ENCODE measurements at regions not wholly inside any gene's neighbourhood (a gene's known extent, or its start where the extent isn't known, plus 50 kb on each side); places are given as distances from the start of the nearest gene placed in this dataset.

GRCh38 chr17:34121311-34121710, 133.8 kb upstream of the CCL2 start:
- no peaks in the 10 kb centered on the region for H3K36me3 ChIP-seq (ENCODE audit: control insufficient read depth, insufficient read depth, low read length)
- no peaks in the 10 kb centered on the region for H3K4me1 ChIP-seq (ENCODE audit: control insufficient read depth, insufficient read depth, low read length)
- DNase-seq (ENCODE audit: low read depth in 4 of 6, low spot score in 6 of 6): no peak
- WGBS (ENCODE audit: insufficient coverage): 93% methylated on average over 4 of the region's 4 CpGs
- H3K9me3 ChIP-seq (ENCODE audit: control insufficient read depth, insufficient read depth, low read length): no peaks in the 10 kb centered on the region
- no peak overlapping the region for H3K4me3 ChIP-seq (ENCODE audit: low read depth, low read length)
- H3K27ac ChIP-seq (ENCODE audit: low read depth, low read length): no peak overlapping the region
- no peaks in the 10 kb centered on the region for H3K27me3 ChIP-seq (ENCODE audit: control insufficient read depth, insufficient read depth, low read length)

GRCh38 chr17:34122515-34122914, 132.6 kb upstream of the CCL2 start:
- 80% methylated on average over 1 of the region's 2 CpGs for WGBS (ENCODE audit: insufficient coverage)
- H3K9me3 ChIP-seq (ENCODE audit: control insufficient read depth, insufficient read depth, low read length): no peaks in the 10 kb centered on the region

GRCh38 chr17:34125010-34125409, 130.1 kb upstream of the CCL2 start:
- no peaks in the 10 kb centered on the region for H3K27me3 ChIP-seq (ENCODE audit: control insufficient read depth, insufficient read depth, low read length)
- DNase-seq (ENCODE audit: low read depth in 4 of 6, low spot score in 6 of 6): no peak
- no peaks in the 10 kb centered on the region for H3K36me3 ChIP-seq (ENCODE audit: control insufficient read depth, insufficient read depth, low read length)
- H3K9me3 ChIP-seq (ENCODE audit: control insufficient read depth, insufficient read depth, low read length): no peaks in the 10 kb centered on the region
- no peaks in the 10 kb centered on the region for H3K4me1 ChIP-seq (ENCODE audit: control insufficient read depth, insufficient read depth, low read length)
- H3K4me3 ChIP-seq (ENCODE audit: low read depth, low read length): no peak overlapping the region
- WGBS (ENCODE audit: insufficient coverage): 80% methylated on average over 2 of the region's 6 CpGs
- H3K27ac ChIP-seq (ENCODE audit: low read depth, low read length): no peak overlapping the region

More at GRCh38 chr17:34122515-34122914, 132.6 kb upstream of the CCL2 start:
- Histone ChIP-seq H3K36me3 (ENCODE audit: control insufficient read depth, insufficient read depth, low read length) (no peaks in the 10 kb centered on the region), H3K4me3 (ENCODE audit: low read depth, low read length) (no peak overlapping the region), H3K4me1 (ENCODE audit: control insufficient read depth, insufficient read depth, low read length) (no peaks in the 10 kb centered on the region), H3K27ac (ENCODE audit: low read depth, low read length) (no peak overlapping the region), H3K27me3 (ENCODE audit: control insufficient read depth, insufficient read depth, low read length) (no peaks in the 10 kb centered on the region)
- DNase-seq (ENCODE audit: low read depth in 4 of 6, low spot score in 6 of 6): no peak

GRCh38 chr17:34125921-34126320, 129.2 kb upstream of the CCL2 start:
- H3K27me3 ChIP-seq (ENCODE audit: control insufficient read depth, insufficient read depth, low read length): no peaks in the 10 kb centered on the region
- no peaks in the 10 kb centered on the region for H3K4me1 ChIP-seq (ENCODE audit: control insufficient read depth, insufficient read depth, low read length)
- no peaks in the 10 kb centered on the region for H3K36me3 ChIP-seq (ENCODE audit: control insufficient read depth, insufficient read depth, low read length)
- H3K27ac ChIP-seq (ENCODE audit: low read depth, low read length): no peak overlapping the region
- DNase-seq (ENCODE audit: low read depth in 4 of 6, low spot score in 6 of 6): no peak
- H3K9me3 ChIP-seq (ENCODE audit: control insufficient read depth, insufficient read depth, low read length): no peaks in the 10 kb centered on the region
- WGBS (ENCODE audit: insufficient coverage): no CpG with 5 or more reads among the region's 3 CpGs
- no peak overlapping the region for H3K4me3 ChIP-seq (ENCODE audit: low read depth, low read length)

- Histone ChIP-seq H3K27me3 (ENCODE audit: control insufficient read depth, insufficient read depth, low read length) (no peaks in the 10 kb centered on the region), H3K9me3 (ENCODE audit: control insufficient read depth, insufficient read depth, low read length) (no peaks in the 10 kb centered on the region), H3K4me1 (ENCODE audit: control insufficient read depth, insufficient read depth, low read length) (no peaks in the 10 kb centered on the region), H3K27ac (ENCODE audit: low read depth, low read length) (no peak overlapping the region), H3K36me3 (ENCODE audit: control insufficient read depth, insufficient read depth, low read length) (no peaks in the 10 kb centered on the region), H3K4me3 (ENCODE audit: low read depth, low read length) (no peak overlapping the region)
- 88% methylated on average over 7 of the region's 7 CpGs for WGBS (ENCODE audit: insufficient coverage)
- DNase-seq (ENCODE audit: low read depth in 4 of 6, low spot score in 6 of 6): no peak
These were observed 128.6 kb upstream of the CCL2 start for GRCh38 chr17:34126496-34126895.

GRCh38 chr17:34126965-34127364, 128.1 kb upstream of the CCL2 start:
- Histone ChIP-seq H3K27ac (ENCODE audit: low read depth, low read length) (no peak overlapping the region), H3K27me3 (ENCODE audit: control insufficient read depth, insufficient read depth, low read length) (no peaks in the 10 kb centered on the region), H3K36me3 (ENCODE audit: control insufficient read depth, insufficient read depth, low read length) (no peaks in the 10 kb centered on the region), H3K9me3 (ENCODE audit: control insufficient read depth, insufficient read depth, low read length) (no peaks in the 10 kb centered on the region), H3K4me3 (ENCODE audit: low read depth, low read length) (no peak overlapping the region), H3K4me1 (ENCODE audit: control insufficient read depth, insufficient read depth, low read length) (no peaks in the 10 kb centered on the region)
- 88% methylated on average over 1 of the region's 3 CpGs for WGBS (ENCODE audit: insufficient coverage)
- DNase-seq (ENCODE audit: low read depth in 4 of 6, low spot score in 6 of 6): no peak

GRCh38 chr17:34130544-34130943, 124.5 kb upstream of the CCL2 start:
- no peaks in the 10 kb centered on the region for H3K9me3 ChIP-seq (ENCODE audit: control insufficient read depth, insufficient read depth, low read length)
- 0% methylated on average over 1 of the region's 2 CpGs for WGBS (ENCODE audit: insufficient coverage)

GRCh38 chr17:34131386-34131785, 123.7 kb upstream of the CCL2 start:
- no peak overlapping the region for H3K4me3 ChIP-seq (ENCODE audit: low read depth, low read length)
- H3K36me3 ChIP-seq (ENCODE audit: control insufficient read depth, insufficient read depth, low read length): no peaks in the 10 kb centered on the region
- 77% methylated on average over 3 of the region's 3 CpGs for WGBS (ENCODE audit: insufficient coverage)
- no peaks in the 10 kb centered on the region for H3K9me3 ChIP-seq (ENCODE audit: control insufficient read depth, insufficient read depth, low read length)
- H3K27me3 ChIP-seq (ENCODE audit: control insufficient read depth, insufficient read depth, low read length): no peaks in the 10 kb centered on the region
- H3K27ac ChIP-seq (ENCODE audit: low read depth, low read length): no peak overlapping the region
- no peaks in the 10 kb centered on the region for H3K4me1 ChIP-seq (ENCODE audit: control insufficient read depth, insufficient read depth, low read length)
- no peak for DNase-seq (ENCODE audit: low read depth in 4 of 6, low spot score in 6 of 6)

More at GRCh38 chr17:34130544-34130943, 124.5 kb upstream of the CCL2 start:
- no peaks in the 10 kb centered on the region for H3K36me3 ChIP-seq (ENCODE audit: control insufficient read depth, insufficient read depth, low read length)
- no peaks in the 10 kb centered on the region for H3K27me3 ChIP-seq (ENCODE audit: control insufficient read depth, insufficient read depth, low read length)
- no peaks in the 10 kb centered on the region for H3K4me1 ChIP-seq (ENCODE audit: control insufficient read depth, insufficient read depth, low read length)
- H3K4me3 ChIP-seq (ENCODE audit: low read depth, low read length): no peak overlapping the region
- peak in 2 of 6 donors; percentile 46 to 47 for DNase-seq (ENCODE audit: low read depth in 4 of 6, low spot score in 6 of 6)
- H3K27ac ChIP-seq (ENCODE audit: low read depth, low read length): no peak overlapping the region

- Histone ChIP-seq H3K36me3 (ENCODE audit: control insufficient read depth, insufficient read depth, low read length) (no peaks in the 10 kb centered on the region), H3K9me3 (ENCODE audit: control insufficient read depth, insufficient read depth, low read length) (no peaks in the 10 kb centered on the region), H3K4me3 (ENCODE audit: low read depth, low read length) (no peak overlapping the region), H3K27me3 (ENCODE audit: control insufficient read depth, insufficient read depth, low read length) (no peaks in the 10 kb centered on the region), H3K4me1 (ENCODE audit: control insufficient read depth, insufficient read depth, low read length) (no peaks in the 10 kb centered on the region), H3K27ac (ENCODE audit: low read depth, low read length) (no peak overlapping the region)
- WGBS (ENCODE audit: insufficient coverage): 62% methylated on average over 2 of the region's 2 CpGs
- peak in 1 of 6 donors; percentile 38 for DNase-seq (ENCODE audit: low read depth in 4 of 6, low spot score in 6 of 6)
These were observed 121.7 kb upstream of the CCL2 start for GRCh38 chr17:34133350-34133749.

GRCh38 chr17:34135841-34136240, 119.2 kb upstream of the CCL2 start:
- no peak overlapping the region for H3K4me3 ChIP-seq (ENCODE audit: low read depth, low read length)
- 100% methylated on average over 1 of the region's 2 CpGs for WGBS (ENCODE audit: insufficient coverage)
- H3K4me1 ChIP-seq (ENCODE audit: control insufficient read depth, insufficient read depth, low read length): no peaks in the 10 kb centered on the region
- no peaks in the 10 kb centered on the region for H3K36me3 ChIP-seq (ENCODE audit: control insufficient read depth, insufficient read depth, low read length)
- no peak for DNase-seq (ENCODE audit: low read depth in 4 of 6, low spot score in 6 of 6)
- H3K27me3 ChIP-seq (ENCODE audit: control insufficient read depth, insufficient read depth, low read length): no peaks in the 10 kb centered on the region
- no peaks in the 10 kb centered on the region for H3K9me3 ChIP-seq (ENCODE audit: control insufficient read depth, insufficient read depth, low read length)
- no peak overlapping the region for H3K27ac ChIP-seq (ENCODE audit: low read depth, low read length)
